ENCODE measurements at regions not wholly inside any gene's neighbourhood (a gene's known extent, or its start where the extent isn't known, plus 50 kb on each side); places are given as distances from the start of the nearest gene placed in this dataset.

DNA sequence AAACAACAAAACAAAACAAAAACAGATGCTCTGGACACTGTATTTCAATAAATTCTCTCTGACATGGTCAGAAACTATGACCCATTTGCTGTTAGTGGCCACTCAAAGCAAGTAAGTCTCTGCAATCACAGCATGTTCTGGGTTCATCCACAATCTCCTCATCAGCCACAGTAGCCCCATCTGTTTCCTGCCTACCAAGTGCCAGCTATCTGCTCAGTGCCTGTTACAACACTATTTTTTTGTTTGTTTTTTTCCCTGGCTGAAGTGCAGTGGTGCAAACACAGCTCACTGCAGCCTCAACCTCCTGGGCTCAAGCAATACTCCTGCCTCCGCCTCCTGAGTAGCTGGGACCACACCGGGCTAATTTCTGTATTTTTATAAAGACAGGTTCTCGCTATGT is 137.9 kb downstream of the SOX9 start:
- no peaks in the 10 kb centered on the region for H3F3A ChIP-seq (replicated peaks; ENCODE audit: low read depth)
- Mint-ChIP-seq H3K9me3 (peaks cover 3% of the 10 kb centered on the region; the same call in 2 of the 3 replicates), H3K36me3 (ENCODE audit: low read depth) (no peaks in the 10 kb centered on the region), H3K4me1 (peaks cover 8% of the 10 kb centered on the region), H3K4me3 (no peak overlapping the region), H3K27me3 (ENCODE audit: insufficient read depth, low read depth, poor library complexity) (peaks cover 4% of the 10 kb centered on the region), H3K27ac (no peak overlapping the region)
- H4K20me1 ChIP-seq (replicated peaks; ENCODE audit: insufficient read depth), result no peaks in the 10 kb centered on the region
- TF ChIP-seq CREB1 (CRISPR knock-in tag; IDR thresholded peaks at IDR 0.05; ENCODE audit: low read depth) (no peak), EZH2 (IDR thresholded peaks at IDR 0.05; ENCODE audit: low read depth, unreplicated experiment) (no peak), EZH2phosphoT487 (IDR thresholded peaks at IDR 0.05; ENCODE audit: unreplicated experiment) (no peak), JUNB (IDR thresholded peaks at IDR 0.05; ENCODE audit: unreplicated experiment) (no peak)
- TF ChIP-seq, protein P1, sequence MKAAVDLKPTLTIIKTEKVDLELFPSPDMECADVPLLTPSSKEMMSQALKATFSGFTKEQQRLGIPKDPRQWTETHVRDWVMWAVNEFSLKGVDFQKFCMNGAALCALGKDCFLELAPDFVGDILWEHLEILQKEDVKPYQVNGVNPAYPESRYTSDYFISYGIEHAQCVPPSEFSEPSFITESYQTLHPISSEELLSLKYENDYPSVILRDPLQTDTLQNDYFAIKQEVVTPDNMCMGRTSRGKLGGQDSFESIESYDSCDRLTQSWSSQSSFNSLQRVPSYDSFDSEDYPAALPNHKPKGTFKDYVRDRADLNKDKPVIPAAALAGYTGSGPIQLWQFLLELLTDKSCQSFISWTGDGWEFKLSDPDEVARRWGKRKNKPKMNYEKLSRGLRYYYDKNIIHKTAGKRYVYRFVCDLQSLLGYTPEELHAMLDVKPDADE (IDR thresholded peaks at IDR 0.05), result no peak
- TF ChIP-seq, protein P2, sequence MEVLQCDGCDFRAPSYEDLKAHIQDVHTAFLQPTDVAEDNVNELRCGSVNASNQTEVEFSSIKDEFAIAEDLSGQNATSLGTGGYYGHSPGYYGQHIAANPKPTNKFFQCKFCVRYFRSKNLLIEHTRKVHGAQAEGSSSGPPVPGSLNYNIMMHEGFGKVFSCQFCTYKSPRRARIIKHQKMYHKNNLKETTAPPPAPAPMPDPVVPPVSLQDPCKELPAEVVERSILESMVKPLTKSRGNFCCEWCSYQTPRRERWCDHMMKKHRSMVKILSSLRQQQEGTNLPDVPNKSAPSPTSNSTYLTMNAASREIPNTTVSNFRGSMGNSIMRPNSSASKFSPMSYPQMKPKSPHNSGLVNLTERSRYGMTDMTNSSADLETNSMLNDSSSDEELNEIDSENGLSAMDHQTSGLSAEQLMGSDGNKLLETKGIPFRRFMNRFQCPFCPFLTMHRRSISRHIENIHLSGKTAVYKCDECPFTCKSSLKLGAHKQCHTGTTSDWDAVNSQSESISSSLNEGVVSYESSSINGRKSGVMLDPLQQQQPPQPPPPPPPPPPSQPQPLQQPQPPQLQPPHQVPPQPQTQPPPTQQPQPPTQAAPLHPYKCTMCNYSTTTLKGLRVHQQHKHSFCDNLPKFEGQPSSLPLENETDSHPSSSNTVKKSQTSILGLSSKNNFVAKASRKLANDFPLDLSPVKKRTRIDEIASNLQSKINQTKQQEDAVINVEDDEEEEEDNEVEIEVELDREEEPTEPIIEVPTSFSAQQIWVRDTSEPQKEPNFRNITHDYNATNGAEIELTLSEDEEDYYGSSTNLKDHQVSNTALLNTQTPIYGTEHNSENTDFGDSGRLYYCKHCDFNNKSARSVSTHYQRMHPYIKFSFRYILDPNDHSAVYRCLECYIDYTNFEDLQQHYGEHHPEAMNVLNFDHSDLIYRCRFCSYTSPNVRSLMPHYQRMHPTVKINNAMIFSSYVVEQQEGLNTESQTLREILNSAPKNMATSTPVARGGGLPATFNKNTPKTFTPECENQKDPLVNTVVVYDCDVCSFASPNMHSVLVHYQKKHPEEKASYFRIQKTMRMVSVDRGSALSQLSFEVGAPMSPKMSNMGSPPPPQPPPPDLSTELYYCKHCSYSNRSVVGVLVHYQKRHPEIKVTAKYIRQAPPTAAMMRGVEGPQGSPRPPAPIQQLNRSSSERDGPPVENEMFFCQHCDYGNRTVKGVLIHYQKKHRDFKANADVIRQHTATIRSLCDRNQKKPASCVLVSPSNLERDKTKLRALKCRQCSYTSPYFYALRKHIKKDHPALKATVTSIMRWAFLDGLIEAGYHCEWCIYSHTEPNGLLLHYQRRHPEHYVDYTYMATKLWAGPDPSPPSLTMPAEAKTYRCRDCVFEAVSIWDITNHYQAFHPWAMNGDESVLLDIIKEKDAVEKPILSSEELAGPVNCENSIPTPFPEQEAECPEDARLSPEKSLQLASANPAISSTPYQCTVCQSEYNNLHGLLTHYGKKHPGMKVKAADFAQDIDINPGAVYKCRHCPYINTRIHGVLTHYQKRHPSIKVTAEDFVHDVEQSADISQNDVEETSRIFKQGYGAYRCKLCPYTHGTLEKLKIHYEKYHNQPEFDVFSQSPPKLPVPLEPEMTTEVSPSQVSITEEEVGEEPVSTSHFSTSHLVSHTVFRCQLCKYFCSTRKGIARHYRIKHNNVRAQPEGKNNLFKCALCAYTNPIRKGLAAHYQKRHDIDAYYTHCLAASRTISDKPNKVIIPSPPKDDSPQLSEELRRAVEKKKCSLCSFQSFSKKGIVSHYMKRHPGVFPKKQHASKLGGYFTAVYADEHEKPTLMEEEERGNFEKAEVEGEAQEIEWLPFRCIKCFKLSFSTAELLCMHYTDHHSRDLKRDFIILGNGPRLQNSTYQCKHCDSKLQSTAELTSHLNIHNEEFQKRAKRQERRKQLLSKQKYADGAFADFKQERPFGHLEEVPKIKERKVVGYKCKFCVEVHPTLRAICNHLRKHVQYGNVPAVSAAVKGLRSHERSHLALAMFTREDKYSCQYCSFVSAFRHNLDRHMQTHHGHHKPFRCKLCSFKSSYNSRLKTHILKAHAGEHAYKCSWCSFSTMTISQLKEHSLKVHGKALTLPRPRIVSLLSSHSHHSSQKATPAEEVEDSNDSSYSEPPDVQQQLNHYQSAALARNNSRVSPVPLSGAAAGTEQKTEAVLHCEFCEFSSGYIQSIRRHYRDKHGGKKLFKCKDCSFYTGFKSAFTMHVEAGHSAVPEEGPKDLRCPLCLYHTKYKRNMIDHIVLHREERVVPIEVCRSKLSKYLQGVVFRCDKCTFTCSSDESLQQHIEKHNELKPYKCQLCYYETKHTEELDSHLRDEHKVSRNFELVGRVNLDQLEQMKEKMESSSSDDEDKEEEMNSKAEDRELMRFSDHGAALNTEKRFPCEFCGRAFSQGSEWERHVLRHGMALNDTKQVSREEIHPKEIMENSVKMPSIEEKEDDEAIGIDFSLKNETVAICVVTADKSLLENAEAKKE (CRISPR knock-in tag; IDR thresholded peaks at IDR 0.05), result no peak
- TF ChIP-seq, protein P3, sequence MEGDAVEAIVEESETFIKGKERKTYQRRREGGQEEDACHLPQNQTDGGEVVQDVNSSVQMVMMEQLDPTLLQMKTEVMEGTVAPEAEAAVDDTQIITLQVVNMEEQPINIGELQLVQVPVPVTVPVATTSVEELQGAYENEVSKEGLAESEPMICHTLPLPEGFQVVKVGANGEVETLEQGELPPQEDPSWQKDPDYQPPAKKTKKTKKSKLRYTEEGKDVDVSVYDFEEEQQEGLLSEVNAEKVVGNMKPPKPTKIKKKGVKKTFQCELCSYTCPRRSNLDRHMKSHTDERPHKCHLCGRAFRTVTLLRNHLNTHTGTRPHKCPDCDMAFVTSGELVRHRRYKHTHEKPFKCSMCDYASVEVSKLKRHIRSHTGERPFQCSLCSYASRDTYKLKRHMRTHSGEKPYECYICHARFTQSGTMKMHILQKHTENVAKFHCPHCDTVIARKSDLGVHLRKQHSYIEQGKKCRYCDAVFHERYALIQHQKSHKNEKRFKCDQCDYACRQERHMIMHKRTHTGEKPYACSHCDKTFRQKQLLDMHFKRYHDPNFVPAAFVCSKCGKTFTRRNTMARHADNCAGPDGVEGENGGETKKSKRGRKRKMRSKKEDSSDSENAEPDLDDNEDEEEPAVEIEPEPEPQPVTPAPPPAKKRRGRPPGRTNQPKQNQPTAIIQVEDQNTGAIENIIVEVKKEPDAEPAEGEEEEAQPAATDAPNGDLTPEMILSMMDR (conservative IDR thresholded peaks at IDR 0.05; ENCODE audit: low read depth in 2 of 2), result no peak
- H3K79me2 ChIP-seq (replicated peaks; ENCODE audit: insufficient read depth), result no peaks in the 10 kb centered on the region
- DNase-seq (ENCODE audit: low spot score), result no peak
- H3K4me3 ChIP-seq, result no peak overlapping the region
- no peaks in the 10 kb centered on the region for H3K36me3 ChIP-seq (ENCODE audit: insufficient read depth)
- H3K4me2 ChIP-seq, result no peak overlapping the region
- no peaks in the 10 kb centered on the region; the same call in 1 of the 2 replicates for H3K9me2 ChIP-seq (ENCODE audit: insufficient read depth)
- no peak overlapping the region for H2AFZ ChIP-seq
- H3K4me1 ChIP-seq (ENCODE audit: insufficient read depth), result peaks cover 5% of the 10 kb centered on the region; the same call in 1 of the 2 replicates
- no peak overlapping the region for H3K27ac ChIP-seq (ENCODE audit: low read depth)
- no peak for ATAC-seq
- no peaks in the 10 kb centered on the region for H3K27me3 ChIP-seq (ENCODE audit: insufficient read depth)

Measured in GM23338 (cell line).